CD8-positive, alpha-beta memory T cell (primary cell): ENCODE measurements at regions not wholly inside any gene's neighbourhood (a gene's known extent, or its start where the extent isn't known, plus 50 kb on each side); places are given as distances from the start of the nearest gene placed in this dataset.

Source experiments
- CTCF ChIA-PET: fragments of 350-600 bp; sonication (Branson Sonifier 250); formaldehyde crosslinking; loops from one replicate; lab custom pipeline; 2021; ENCODE audit warnings: antibody characterized with exemption; lab: Charles Lee
- POLR2A ChIA-PET: fragments of 350-600 bp; sonication (Branson Sonifier 250); formaldehyde crosslinking; loops from one replicate; lab custom pipeline; 2021; ENCODE audit warnings: antibody characterized with exemption; lab: Charles Lee
- DNase-seq, 5 donors: peaks; one replicate each; pipeline versions ENCODE4 v3.0.0 to v3.0.0-alpha.2; 2020 to 2022; ENCODE audit warnings: mixed read lengths in 1 of 5
- H3K27ac ChIP-seq: one replicate; pipeline ENCODE4 v1.7.0; 2013; ENCODE audit warnings: low read depth, mild to moderate bottlenecking, low read length, moderate library complexity
- H3K27me3 ChIP-seq: 2 replicates; pipeline ENCODE4 v1.7.0; 2013; ENCODE audit warnings: low read length, mild to moderate bottlenecking; ENCODE audit not compliant: insufficient read depth, poor library complexity, severe bottlenecking
- H3K36me3 ChIP-seq: 2 replicates; pipeline ENCODE4 v1.7.0; 2013; ENCODE audit warnings: mild to moderate bottlenecking, low read length, moderate library complexity; ENCODE audit not compliant: insufficient read depth
- H3K4me1 ChIP-seq: 2 replicates; pipeline ENCODE4 v1.7.0; 2013; ENCODE audit warnings: mild to moderate bottlenecking, low read length, moderate library complexity; ENCODE audit not compliant: insufficient read depth
- H3K4me3 ChIP-seq: 2 replicates; pipeline ENCODE4 v1.7.0; 2013; ENCODE audit warnings: mild to moderate bottlenecking, low read length
- H3K9me3 ChIP-seq: 2 replicates; pipeline ENCODE4 v1.7.0; 2013; ENCODE audit warnings: mild to moderate bottlenecking, low read length
- H3K27ac Mint-ChIP-seq, 8 donors: one replicate each; pipeline ENCODE4 v1.8.0; 2020 to 2021; ENCODE audit warnings: mixed read lengths in 8 of 8, mild to moderate bottlenecking in 6 of 8, inconsistent platforms in 3 of 8, moderate library complexity in 3 of 8
- H3K27me3 Mint-ChIP-seq, 2 donors: one replicate each; pipeline ENCODE4 v1.8.0; 2020 to 2021; ENCODE audit warnings: mixed read lengths in 2 of 2, mild to moderate bottlenecking in 1 of 2, moderate library complexity in 1 of 2
- H3K36me3 Mint-ChIP-seq, 3 donors: one replicate each; pipeline ENCODE4 v1.8.0; 2020 to 2021; ENCODE audit warnings: mixed read lengths in 3 of 3, inconsistent platforms in 1 of 3, mild to moderate bottlenecking in 1 of 3
- H3K4me1 Mint-ChIP-seq, 3 donors: one replicate each; pipeline ENCODE4 v1.8.0; 2020 to 2021; ENCODE audit warnings: mixed read lengths in 3 of 3, inconsistent platforms in 1 of 3, mild to moderate bottlenecking in 1 of 3
- H3K4me3 Mint-ChIP-seq, 7 donors: one replicate each; pipeline ENCODE4 v1.8.0; 2020 to 2021; ENCODE audit warnings: mixed read lengths in 7 of 7, mild to moderate bottlenecking in 6 of 7, moderate library complexity in 4 of 7, inconsistent platforms in 2 of 7
- H3K9me3 Mint-ChIP-seq, 5 donors: one replicate each; pipeline ENCODE4 v1.8.0; 2020 to 2022; ENCODE audit warnings: mixed read lengths in 5 of 5, mild to moderate bottlenecking in 3 of 5, moderate library complexity in 2 of 5, inconsistent platforms in 1 of 5

GRCh38 chr14:39873791-39874190, 441.6 kb upstream of the FBXO33 start:
- POLR2A ChIA-PET: no interaction called here
- Histone ChIP-seq H3K9me3 (no peaks in the 10 kb centered on the region), H3K4me3 (no peak overlapping the region), H3K36me3 (no peaks in the 10 kb centered on the region), H3K27ac (no peak overlapping the region), H3K27me3 (no peaks in the 10 kb centered on the region), H3K4me1 (no peaks in the 10 kb centered on the region)
- Mint-ChIP-seq H3K27ac (no peak overlapping the region), H3K27me3 (no peaks in the 10 kb centered on the region), H3K4me3 (no peak overlapping the region), H3K9me3 (peaks cover 0 to 2% (median 2%) of the 10 kb centered on the region in 5 donors), H3K4me1 (no peaks in the 10 kb centered on the region), H3K36me3 (peaks cover 0 to 2% (median 0%) of the 10 kb centered on the region in 3 donors)
- CTCF ChIA-PET: no interaction called here
- no peak for DNase-seq

DNA sequence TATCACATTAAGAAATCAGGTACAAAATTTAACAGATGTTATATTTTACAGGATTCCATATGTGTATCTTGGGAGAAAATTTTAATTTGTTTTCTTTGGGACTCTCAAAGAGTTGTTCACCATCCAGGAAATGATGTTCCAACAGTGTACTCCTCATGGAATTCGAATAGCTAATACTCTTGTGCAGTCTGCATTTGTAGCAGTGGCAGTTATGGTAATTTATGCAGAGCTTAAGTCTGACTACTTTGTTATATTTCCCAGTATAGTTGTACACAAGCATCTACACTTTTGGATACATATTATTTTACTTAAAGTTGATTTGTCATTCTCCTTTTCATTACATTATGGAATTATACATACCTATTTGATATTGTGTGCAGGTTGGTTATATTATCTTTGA, 436.7 kb upstream of the FBXO33 start:
- CTCF ChIA-PET: no interaction called here
- H3K27me3 Mint-ChIP-seq: peaks cover 0 to 2% of the 10 kb centered on the region in 2 donors
- no peak for DNase-seq

DNA sequence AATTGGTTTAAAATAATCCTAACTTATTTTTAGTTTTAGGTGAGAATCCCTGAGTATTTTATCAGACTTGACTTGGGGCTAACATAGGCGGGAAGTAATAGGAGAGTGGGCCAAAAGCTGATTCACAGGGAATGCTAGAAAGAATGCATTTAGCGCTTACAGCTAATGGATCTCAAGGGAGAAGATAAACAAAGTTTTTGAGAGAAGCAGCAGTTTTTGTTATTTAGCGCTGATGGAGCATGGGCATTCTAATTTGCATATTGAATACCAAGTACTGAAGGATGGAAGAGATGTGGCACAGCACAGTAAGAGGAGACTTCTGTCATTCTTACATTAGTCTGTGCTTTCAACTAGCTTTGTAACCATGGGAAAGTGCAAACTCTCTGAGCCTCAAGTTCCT, 436.0 kb upstream of the FBXO33 start:
- H3K27ac Mint-ChIP-seq: no peak overlapping the region
- H3K4me3 Mint-ChIP-seq: no peak overlapping the region
- no peaks in the 10 kb centered on the region for H3K36me3 Mint-ChIP-seq
- Histone ChIP-seq H3K4me3 (no peak overlapping the region), H3K4me1 (no peaks in the 10 kb centered on the region), H3K27ac (no peak overlapping the region), H3K27me3 (no peaks in the 10 kb centered on the region), H3K9me3 (no peaks in the 10 kb centered on the region), H3K36me3 (no peaks in the 10 kb centered on the region)
- H3K4me1 Mint-ChIP-seq: no peaks in the 10 kb centered on the region
- peaks cover 0 to 2% of the 10 kb centered on the region in 2 donors for H3K27me3 Mint-ChIP-seq
- ChIA-PET POLR2A (no interaction called here), CTCF (no interaction called here)
- H3K9me3 Mint-ChIP-seq: peaks cover 0 to 2% (median 0%) of the 10 kb centered on the region in 5 donors
- DNase-seq: no peak

More for the DNA sequence above, 436.7 kb upstream of the FBXO33 start:
- POLR2A ChIA-PET: no interaction called here
- H3K9me3 Mint-ChIP-seq: peaks cover 0 to 2% (median 0%) of the 10 kb centered on the region in 5 donors
- H3K4me1 ChIP-seq: no peaks in the 10 kb centered on the region
- H3K9me3 ChIP-seq: no peaks in the 10 kb centered on the region
- H3K36me3 Mint-ChIP-seq: no peaks in the 10 kb centered on the region
- no peaks in the 10 kb centered on the region for H3K36me3 ChIP-seq
- no peaks in the 10 kb centered on the region for H3K4me1 Mint-ChIP-seq
- H3K27ac Mint-ChIP-seq: no peak overlapping the region
- H3K4me3 Mint-ChIP-seq: no peak overlapping the region
- H3K27me3 ChIP-seq: no peaks in the 10 kb centered on the region
- no peak overlapping the region for H3K4me3 ChIP-seq
- H3K27ac ChIP-seq: no peak overlapping the region

- Histone ChIP-seq H3K27me3 (no peaks in the 10 kb centered on the region), H3K9me3 (no peaks in the 10 kb centered on the region), H3K36me3 (no peaks in the 10 kb centered on the region), H3K4me3 (no peak overlapping the region), H3K4me1 (no peaks in the 10 kb centered on the region), H3K27ac (no peak overlapping the region)
- DNase-seq: no peak
- H3K4me1 Mint-ChIP-seq: no peaks in the 10 kb centered on the region
- no peaks in the 10 kb centered on the region for H3K36me3 Mint-ChIP-seq
- no peak overlapping the region for H3K4me3 Mint-ChIP-seq
- CTCF ChIA-PET: no interaction called here
- H3K27ac Mint-ChIP-seq: no peak overlapping the region
- H3K27me3 Mint-ChIP-seq: peaks cover 0 to 2% of the 10 kb centered on the region in 2 donors
- POLR2A ChIA-PET: no interaction called here
- peaks cover 0 to 2% (median 0%) of the 10 kb centered on the region in 5 donors for H3K9me3 Mint-ChIP-seq
Observed at GRCh38 chr14:39863441-39863840, 431.2 kb upstream of the FBXO33 start.

DNA sequence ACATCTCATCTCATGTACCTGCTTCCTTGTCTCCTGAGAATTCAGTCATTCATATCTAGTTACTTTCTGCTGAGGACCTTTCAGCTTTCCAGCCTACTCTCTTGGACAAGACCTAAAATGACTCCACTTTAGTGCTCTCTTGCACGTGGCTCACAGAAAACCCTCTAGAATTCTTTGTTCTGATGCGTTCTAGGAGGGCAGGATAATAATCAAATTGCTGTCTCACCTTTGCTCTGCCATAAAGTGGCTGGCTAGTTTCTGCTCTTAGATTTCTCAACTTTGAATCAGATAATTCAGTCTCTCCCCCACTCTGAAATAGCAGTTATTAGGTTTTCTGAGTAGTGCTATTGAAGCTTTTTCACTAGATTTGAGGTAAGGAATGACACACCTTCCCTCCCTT, 429.5 kb upstream of the FBXO33 start:
- H3K27ac ChIP-seq: no peak overlapping the region
- CTCF ChIA-PET: interaction anchor here (0.7 kb wide), 1 partner anchor 1148 kb away, joined by 3 read pairs; no protein-coding TSS in a partner anchor
- no peak overlapping the region for H3K4me3 Mint-ChIP-seq
- DNase-seq: no peak
- no peaks in the 10 kb centered on the region for H3K4me1 ChIP-seq
- peak overlapping the region in 1 of 8 donors; percentile 38 for H3K27ac Mint-ChIP-seq
- H3K27me3 ChIP-seq: no peaks in the 10 kb centered on the region
- H3K9me3 Mint-ChIP-seq: peaks cover 0 to 3% (median 0%) of the 10 kb centered on the region in 5 donors
- H3K9me3 ChIP-seq: no peaks in the 10 kb centered on the region
- POLR2A ChIA-PET: no interaction called here
- H3K36me3 ChIP-seq: no peaks in the 10 kb centered on the region
- no peak overlapping the region for H3K4me3 ChIP-seq
- H3K36me3 Mint-ChIP-seq: no peaks in the 10 kb centered on the region
- peaks cover 0 to 2% of the 10 kb centered on the region in 2 donors for H3K27me3 Mint-ChIP-seq
- no peaks in the 10 kb centered on the region for H3K4me1 Mint-ChIP-seq

DNA sequence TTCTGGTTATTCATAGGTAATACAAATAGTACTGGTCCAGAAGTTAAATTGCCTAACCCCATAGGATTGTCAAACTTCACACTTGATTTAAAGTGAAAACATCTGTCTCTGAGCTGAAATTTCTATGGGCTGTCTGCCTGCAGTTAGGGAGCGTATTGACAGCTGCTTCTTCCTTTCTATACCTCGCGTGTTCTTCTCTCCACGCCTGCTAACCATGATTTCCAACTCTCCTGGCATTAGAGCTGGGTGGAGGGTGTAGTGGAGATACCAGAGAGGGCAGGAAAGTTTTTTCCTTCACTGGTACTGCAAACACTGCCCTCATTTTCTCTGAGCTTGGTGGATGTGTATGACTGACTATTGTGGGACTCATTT, 429.0 kb upstream of the FBXO33 start:
- peaks cover 0 to 2% of the 10 kb centered on the region in 2 donors for H3K27me3 Mint-ChIP-seq
- no peak overlapping the region for H3K4me3 Mint-ChIP-seq
- H3K36me3 Mint-ChIP-seq: no peaks in the 10 kb centered on the region
- H3K27ac ChIP-seq: no peak overlapping the region
- DNase-seq: no peak
- peaks cover 0 to 3% (median 0%) of the 10 kb centered on the region in 5 donors for H3K9me3 Mint-ChIP-seq
- CTCF ChIA-PET: no interaction called here
- no peaks in the 10 kb centered on the region for H3K9me3 ChIP-seq
- H3K4me1 Mint-ChIP-seq: no peaks in the 10 kb centered on the region
- no peaks in the 10 kb centered on the region for H3K36me3 ChIP-seq
- H3K27me3 ChIP-seq: no peaks in the 10 kb centered on the region
- H3K4me1 ChIP-seq: no peaks in the 10 kb centered on the region
- POLR2A ChIA-PET: no interaction called here
- no peak overlapping the region for H3K4me3 ChIP-seq
- no peak overlapping the region for H3K27ac Mint-ChIP-seq

DNA sequence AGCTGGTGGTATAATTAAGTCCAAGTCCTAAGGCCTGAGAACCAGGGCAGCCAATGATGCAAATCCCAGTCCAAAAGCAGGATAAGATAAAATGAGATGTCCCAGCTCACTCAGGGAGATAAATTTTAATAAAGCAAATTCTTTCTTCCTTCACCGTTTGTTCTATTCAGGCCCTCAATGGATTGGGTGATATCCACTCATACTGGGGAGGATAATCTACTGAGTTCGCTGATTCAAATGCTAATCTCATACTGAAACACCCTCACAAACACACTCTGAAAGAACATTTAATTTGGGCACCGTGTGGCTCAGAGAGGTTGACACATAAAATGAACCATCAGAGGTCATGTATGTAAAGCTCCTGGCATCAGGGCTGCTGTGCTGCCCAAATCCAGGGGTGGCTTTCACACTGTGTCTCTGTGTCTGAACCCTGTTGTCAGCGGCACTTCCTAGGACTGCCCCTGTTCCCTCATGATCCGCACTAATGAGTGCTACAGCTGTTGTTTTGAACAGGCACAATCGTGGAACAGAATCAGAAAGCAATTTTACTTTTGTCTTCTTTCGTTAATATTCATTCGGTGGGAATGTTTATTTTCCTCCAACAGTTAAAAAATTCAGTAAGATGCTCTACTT, 428.5 kb upstream of the FBXO33 start:
- no peaks in the 10 kb centered on the region for H3K9me3 ChIP-seq
- Mint-ChIP-seq H3K27me3 (no peaks in the 10 kb centered on the region), H3K36me3 (no peaks in the 10 kb centered on the region), H3K4me3 (no peak overlapping the region), H3K27ac (no peak overlapping the region), H3K4me1 (no peaks in the 10 kb centered on the region), H3K9me3 (peaks cover 0 to 3% (median 0%) of the 10 kb centered on the region in 5 donors)
- no peaks in the 10 kb centered on the region for H3K27me3 ChIP-seq
- POLR2A ChIA-PET: no interaction called here
- no peak overlapping the region for H3K4me3 ChIP-seq
- CTCF ChIA-PET: no interaction called here
- no peak overlapping the region for H3K27ac ChIP-seq
- no peaks in the 10 kb centered on the region for H3K4me1 ChIP-seq
- H3K36me3 ChIP-seq: no peaks in the 10 kb centered on the region
- DNase-seq: no peak

GRCh38 chr14:39859314-39859713, 427.1 kb upstream of the FBXO33 start:
- ChIA-PET CTCF (no interaction called here), POLR2A (no interaction called here)
- H3K4me1 Mint-ChIP-seq: no peaks in the 10 kb centered on the region
- peaks cover 0 to 3% (median 0%) of the 10 kb centered on the region in 5 donors for H3K9me3 Mint-ChIP-seq
- Histone ChIP-seq H3K4me1 (no peaks in the 10 kb centered on the region), H3K9me3 (no peaks in the 10 kb centered on the region), H3K27me3 (no peaks in the 10 kb centered on the region), H3K4me3 (no peak overlapping the region), H3K36me3 (no peaks in the 10 kb centered on the region), H3K27ac (no peak overlapping the region)
- no peak for DNase-seq
- H3K27ac Mint-ChIP-seq: no peak overlapping the region
- peaks cover 0 to 3% of the 10 kb centered on the region in 2 donors for H3K27me3 Mint-ChIP-seq
- no peak overlapping the region for H3K4me3 Mint-ChIP-seq
- H3K36me3 Mint-ChIP-seq: no peaks in the 10 kb centered on the region
